HCT116 (cell line): ENCODE measurements at regions not wholly inside any gene's neighbourhood (a gene's known extent, or its start where the extent isn't known, plus 50 kb on each side); places are given as distances from the start of the nearest gene placed in this dataset.

Experiments used
- ATAC-seq: fragments of 200-7000 bp; cut with Tn5 transposase; 2 replicates; pipeline ENCODE4 v1.9.1; 2020; ENCODE audit warnings: mild to moderate bottlenecking, moderate library complexity
- BruUV-seq: library from RNA; stranded (reverse); fragments of 400-500 nt; replicated peaks from 2 replicates; lab custom pipeline; 2021; lab: Mats Ljungman, UMichigan
- CTCF ChIA-PET: fragments of 300-600 bp; sonication (Branson Sonifier 250); formaldehyde crosslinking; loops from one replicate; lab custom pipeline; 2021; ENCODE audit warnings: antibody characterized with exemption; lab: Charles Lee
- POLR2A ChIA-PET: fragments of 300-600, 350-600 bp; sonication (Branson Sonifier 250); formaldehyde crosslinking; loops from one replicate; lab custom pipeline; 2021; ENCODE audit warnings: antibody characterized with exemption; lab: Charles Lee
- RAD21 ChIA-PET, 2 experiments: fragments of 300-600 bp; sonication (Branson Sonifier 250); formaldehyde crosslinking; loops; one replicate each; lab custom pipeline; 2023; ENCODE audit warnings: low total read pairs in 2 of 2; ENCODE audit not compliant: uncharacterized antibody in 2 of 2, unreplicated experiment in 2 of 2, low non-redundant PET in 1 of 2; lab: Charles Lee
- DNase-seq: peaks from one replicate; pipeline ENCODE4 v3.0.0-alpha.2; 2010; ENCODE audit warnings: low read depth, low spot score
- H2AFZ ChIP-seq: fragments of 200-600 bp; shearing (Covaris generic), sonication (generic); 2 replicates; pipeline ENCODE4 v1.6.1; 2017; ENCODE audit warnings: low read depth, mixed run types, mixed read lengths, antibody characterized with exemption, low read length; ENCODE audit not compliant: poor library complexity, severe bottlenecking
- H3K27ac ChIP-seq: 2 replicates; pipeline ENCODE4 v1.5.1; 2012; ENCODE audit warnings: low read depth, low read length
- H3K27me3 ChIP-seq: fragments of 200-600 bp; sonication (generic); 2 replicates; pipeline ENCODE4 v1.6.1; 2016; ENCODE audit warnings: mixed run types, low read length, mixed read lengths; ENCODE audit not compliant: insufficient read depth
- H3K36me3 ChIP-seq, 2 experiments: fragments of 200-500 bp in 1 of 2; fragments of 200-600 bp in 1 of 2; sonication (Bioruptor generic) in 1 of 2; sonication (generic) in 1 of 2; 2 replicates each; pipeline versions ENCODE4 v1.5.1 to v1.6.1; 2014 to 2016; ENCODE audit warnings: low read length in 2 of 2, inconsistent platforms in 1 of 2, mixed read lengths in 1 of 2, mixed run types in 1 of 2; ENCODE audit not compliant: insufficient read depth in 2 of 2, control insufficient read depth in 1 of 2
- H3K4me1 ChIP-seq, 2 experiments: fragments of 200-600 bp in 1 of 2; sonication (generic) in 1 of 2; 2 replicates each; pipeline versions ENCODE4 v1.5.1 to v1.6.1; 2012 to 2017; ENCODE audit warnings: low read length in 2 of 2, inconsistent platforms in 1 of 2, mild to moderate bottlenecking in 1 of 2, mixed read lengths in 1 of 2, mixed run types in 1 of 2, moderate library complexity in 1 of 2; ENCODE audit not compliant: insufficient read depth in 2 of 2, control insufficient read depth in 1 of 2
- H3K4me2 ChIP-seq: fragments of 200-600 bp; sonication (generic); 2 replicates; pipeline ENCODE4 v1.6.1; 2017; ENCODE audit warnings: mixed run types, low read length, mixed read lengths
- H3K4me3 ChIP-seq, 2 experiments: fragments of 200-600 bp in 1 of 2; sonication (generic) in 1 of 2; replicated peaks in 1 of 2; 2 replicates each; pipeline ENCODE4 v1.5.1; 2011 to 2016; ENCODE audit warnings: low read length in 2 of 2, control low read depth in 1 of 2, low read depth in 1 of 2, mild to moderate bottlenecking in 1 of 2, mixed read lengths in 1 of 2, mixed run types in 1 of 2
- H3K79me2 ChIP-seq: fragments of 200-600 bp; sonication (generic); 2 replicates; pipeline ENCODE4 v1.6.1; 2017; ENCODE audit warnings: mild to moderate bottlenecking, mixed run types, low read length, moderate library complexity, mixed read lengths; ENCODE audit not compliant: insufficient read depth
- H3K9ac ChIP-seq: fragments of 200-600 bp; sonication (generic); 2 replicates; pipeline ENCODE4 v1.6.1; 2016; ENCODE audit warnings: low read length, mixed read lengths
- H3K9me2 ChIP-seq: fragments of 200-600 bp; sonication (generic), shearing (Covaris generic); 2 replicates; pipeline ENCODE4 v1.6.1; 2017; ENCODE audit warnings: mixed run types, mild to moderate bottlenecking, moderate library complexity; ENCODE audit not compliant: insufficient read depth
- H3K9me3 ChIP-seq, 2 experiments: fragments of 200-500 bp in 1 of 2; fragments of 200-600 bp in 1 of 2; sonication (Bioruptor generic) in 1 of 2; sonication (generic) in 1 of 2; 2 replicates each; pipeline ENCODE4 v1.6.1; 2014 to 2017; ENCODE audit warnings: low read length in 2 of 2, mixed read lengths in 2 of 2, inconsistent platforms in 1 of 2, low read depth in 1 of 2, mild to moderate bottlenecking in 1 of 2, mixed run types in 1 of 2, moderate library complexity in 1 of 2; ENCODE audit not compliant: control insufficient read depth in 1 of 2, insufficient read depth in 1 of 2
- H4K20me1 ChIP-seq: fragments of 200-600 bp; sonication (generic), shearing (Covaris generic); 2 replicates; pipeline ENCODE4 v1.6.1; 2017; ENCODE audit warnings: mixed run types, mild to moderate bottlenecking, moderate library complexity; ENCODE audit not compliant: insufficient read depth
- CEBPB ChIP-seq: IDR thresholded peaks from 2 replicates; pipeline ENCODE4 v1.6.1; 2012; ENCODE audit warnings: low read depth
- EGR1 ChIP-seq: IDR thresholded peaks from 2 replicates; pipeline ENCODE4 v1.6.1; 2012; ENCODE audit warnings: low read depth
- ELF1 ChIP-seq: IDR thresholded peaks from 2 replicates; pipeline ENCODE4 v1.6.1; 2012; ENCODE audit warnings: low read depth, borderline replicate concordance
- EZH2phosphoT487 ChIP-seq: fragments of 200-600 bp; IDR thresholded peaks from 2 replicates; pipeline ENCODE4 v1.6.1; 2018; ENCODE audit warnings: antibody characterized with exemption, borderline replicate concordance
- FOSL1 ChIP-seq: IDR thresholded peaks from 2 replicates; pipeline ENCODE4 v1.6.1; 2012; ENCODE audit warnings: low read depth
- JUND ChIP-seq: IDR thresholded peaks from 2 replicates; pipeline ENCODE4 v1.6.1; 2012
- POLR2A ChIP-seq: IDR thresholded peaks from 2 replicates; pipeline ENCODE4 v1.7.0; 2011; ENCODE audit warnings: borderline replicate concordance; ENCODE audit not compliant: insufficient read depth, insufficient read length; ENCODE audit errors: extremely low read depth
- SIN3A ChIP-seq: IDR thresholded peaks from 2 replicates; pipeline ENCODE4 v1.6.1; 2012; ENCODE audit warnings: low read depth
- SP1 ChIP-seq: IDR thresholded peaks from 2 replicates; pipeline ENCODE4 v1.6.1; 2012; ENCODE audit warnings: low read depth
- SRF ChIP-seq: IDR thresholded peaks from 2 replicates; pipeline ENCODE4 v1.6.1; 2012; ENCODE audit warnings: low read depth
- TCF7L2 ChIP-seq: IDR thresholded peaks from 2 replicates; pipeline ENCODE4 v1.7.0; 2011; ENCODE audit warnings: borderline replicate concordance, inconsistent platforms; ENCODE audit not compliant: insufficient read depth, insufficient read length; ENCODE audit errors: extremely low read depth
- ZNF274 ChIP-seq: fragments of 200-500 bp; sonication (Bioruptor generic); IDR thresholded peaks from 2 replicates; pipeline ENCODE4 v1.6.1; 2014; ENCODE audit warnings: mild to moderate bottlenecking, low read depth, low read length, inconsistent platforms
- intact Hi-C: fragments of 100-400 bp; cut with micrococcal nuclease; formaldehyde crosslinking; loops from 2 replicates; pipeline ENCODE4 v1.10.0; 2022
- TF ChIP-seq, protein P1 (sequence below): IDR thresholded peaks from 2 replicates; pipeline ENCODE4 v1.6.1; 2012
- TF ChIP-seq, protein P2 (sequence below), 3 experiments: fragments of 200-600 bp in 1 of 3; sonication (generic) in 1 of 3; IDR thresholded peaks in 2 of 3; conservative IDR thresholded peaks in 1 of 3; 2 replicates each; pipeline ENCODE4 v1.5.1; 2012 to 2017; ENCODE audit warnings: low read depth in 2 of 3, low read length in 2 of 3, antibody characterized with exemption in 1 of 3, borderline replicate concordance in 1 of 3, control low read depth in 1 of 3, mild to moderate bottlenecking in 1 of 3, mixed read lengths in 1 of 3, mixed run types in 1 of 3, moderate library complexity in 1 of 3; ENCODE audit not compliant: insufficient read depth in 1 of 3
- TF ChIP-seq, protein P3 (sequence below): IDR thresholded peaks from 2 replicates; pipeline ENCODE4 v1.6.1; 2011; ENCODE audit warnings: mild to moderate bottlenecking, low read length, moderate library complexity; ENCODE audit not compliant: insufficient replicate concordance; ENCODE audit errors: extremely low read depth

DNA sequence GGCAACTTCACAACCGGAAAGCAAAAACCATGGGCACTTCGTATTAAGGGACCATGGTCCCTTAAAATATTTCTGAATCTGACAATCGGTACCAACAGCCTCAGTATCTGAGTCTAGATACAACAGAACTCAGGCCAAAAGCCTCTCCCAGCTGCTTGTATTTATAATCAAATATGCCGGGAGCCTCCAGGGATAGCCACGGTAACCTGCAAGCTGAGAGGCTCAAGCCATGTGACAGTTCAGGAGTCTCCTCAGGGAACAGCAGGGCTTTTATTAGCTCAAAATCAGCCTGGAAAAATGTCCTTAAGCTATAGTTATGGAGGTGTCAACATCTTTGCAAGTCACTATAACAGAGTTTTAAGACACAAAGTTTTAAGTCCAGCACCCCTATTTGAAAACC is 352.8 kb upstream of the GYPC start:
- no peak for ATAC-seq
- Histone ChIP-seq H3K9me2 (no peaks in the 10 kb centered on the region), H3K36me3 (no peaks in the 10 kb centered on the region), H3K4me2 (no peak overlapping the region), H3K4me3 (no peak overlapping the region), H3K9ac (no peak overlapping the region), H4K20me1 (no peaks in the 10 kb centered on the region), H3K4me1 (no peaks in the 10 kb centered on the region), H3K27me3 (no peaks in the 10 kb centered on the region), H3K9me3 (peaks cover 4 to 14% of the 10 kb centered on the region in 2 experiments; a peak in 1 of 4 replicates), H2AFZ (no peak overlapping the region), H3K79me2 (no peaks in the 10 kb centered on the region), H3K27ac (no peak overlapping the region)
- DNase-seq, result no peak
- intact Hi-C loops, result no loop called here
- ChIA-PET CTCF (no interaction called here), POLR2A (no interaction called here), RAD21 (no interaction called here)
- TF ChIP-seq FOSL1 (no peak), CEBPB (no peak), ZNF274 (no peak), TCF7L2 (no peak), JUND (no peak), EGR1 (no peak), SRF (no peak), SP1 (no peak), EZH2phosphoT487 (no peak), POLR2A (no peak), ELF1 (no peak), SIN3A (no peak)
- TF ChIP-seq, protein P1, sequence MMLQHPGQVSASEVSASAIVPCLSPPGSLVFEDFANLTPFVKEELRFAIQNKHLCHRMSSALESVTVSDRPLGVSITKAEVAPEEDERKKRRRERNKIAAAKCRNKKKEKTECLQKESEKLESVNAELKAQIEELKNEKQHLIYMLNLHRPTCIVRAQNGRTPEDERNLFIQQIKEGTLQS, result no peak
- TF ChIP-seq, protein P2, sequence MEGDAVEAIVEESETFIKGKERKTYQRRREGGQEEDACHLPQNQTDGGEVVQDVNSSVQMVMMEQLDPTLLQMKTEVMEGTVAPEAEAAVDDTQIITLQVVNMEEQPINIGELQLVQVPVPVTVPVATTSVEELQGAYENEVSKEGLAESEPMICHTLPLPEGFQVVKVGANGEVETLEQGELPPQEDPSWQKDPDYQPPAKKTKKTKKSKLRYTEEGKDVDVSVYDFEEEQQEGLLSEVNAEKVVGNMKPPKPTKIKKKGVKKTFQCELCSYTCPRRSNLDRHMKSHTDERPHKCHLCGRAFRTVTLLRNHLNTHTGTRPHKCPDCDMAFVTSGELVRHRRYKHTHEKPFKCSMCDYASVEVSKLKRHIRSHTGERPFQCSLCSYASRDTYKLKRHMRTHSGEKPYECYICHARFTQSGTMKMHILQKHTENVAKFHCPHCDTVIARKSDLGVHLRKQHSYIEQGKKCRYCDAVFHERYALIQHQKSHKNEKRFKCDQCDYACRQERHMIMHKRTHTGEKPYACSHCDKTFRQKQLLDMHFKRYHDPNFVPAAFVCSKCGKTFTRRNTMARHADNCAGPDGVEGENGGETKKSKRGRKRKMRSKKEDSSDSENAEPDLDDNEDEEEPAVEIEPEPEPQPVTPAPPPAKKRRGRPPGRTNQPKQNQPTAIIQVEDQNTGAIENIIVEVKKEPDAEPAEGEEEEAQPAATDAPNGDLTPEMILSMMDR (IDR thresholded peaks at IDR 0.05 in 2 of 3, conservative IDR thresholded peaks at IDR 0.05 in 1 of 3; ENCODE audit: borderline replicate concordance in 1 of 3, insufficient read depth in 1 of 3, low read depth in 2 of 3, low read length in 2 of 3), result no peak
- TF ChIP-seq, protein P3, sequence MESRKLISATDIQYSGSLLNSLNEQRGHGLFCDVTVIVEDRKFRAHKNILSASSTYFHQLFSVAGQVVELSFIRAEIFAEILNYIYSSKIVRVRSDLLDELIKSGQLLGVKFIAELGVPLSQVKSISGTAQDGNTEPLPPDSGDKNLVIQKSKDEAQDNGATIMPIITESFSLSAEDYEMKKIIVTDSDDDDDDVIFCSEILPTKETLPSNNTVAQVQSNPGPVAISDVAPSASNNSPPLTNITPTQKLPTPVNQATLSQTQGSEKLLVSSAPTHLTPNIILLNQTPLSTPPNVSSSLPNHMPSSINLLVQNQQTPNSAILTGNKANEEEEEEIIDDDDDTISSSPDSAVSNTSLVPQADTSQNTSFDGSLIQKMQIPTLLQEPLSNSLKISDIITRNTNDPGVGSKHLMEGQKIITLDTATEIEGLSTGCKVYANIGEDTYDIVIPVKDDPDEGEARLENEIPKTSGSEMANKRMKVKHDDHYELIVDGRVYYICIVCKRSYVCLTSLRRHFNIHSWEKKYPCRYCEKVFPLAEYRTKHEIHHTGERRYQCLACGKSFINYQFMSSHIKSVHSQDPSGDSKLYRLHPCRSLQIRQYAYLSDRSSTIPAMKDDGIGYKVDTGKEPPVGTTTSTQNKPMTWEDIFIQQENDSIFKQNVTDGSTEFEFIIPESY, result no peak
- BruUV-seq, result no TSS peak
